SH-SY5Y (cell line): ENCODE measurements at regions not wholly inside any gene's neighbourhood (a gene's known extent, or its start where the extent isn't known, plus 50 kb on each side); places are given as distances from the start of the nearest gene placed in this dataset.

ENCODE experiments used
- GATA2 ChIP-seq: IDR thresholded peaks from 2 replicates; pipeline ENCODE4 v1.6.1; 2011; ENCODE audit warnings: mild to moderate bottlenecking, low read depth, low read length
- GATA3 ChIP-seq: IDR thresholded peaks from 2 replicates; pipeline ENCODE4 v1.6.1; 2011; ENCODE audit warnings: low read depth, mild to moderate bottlenecking, low read length, moderate library complexity

DNA sequence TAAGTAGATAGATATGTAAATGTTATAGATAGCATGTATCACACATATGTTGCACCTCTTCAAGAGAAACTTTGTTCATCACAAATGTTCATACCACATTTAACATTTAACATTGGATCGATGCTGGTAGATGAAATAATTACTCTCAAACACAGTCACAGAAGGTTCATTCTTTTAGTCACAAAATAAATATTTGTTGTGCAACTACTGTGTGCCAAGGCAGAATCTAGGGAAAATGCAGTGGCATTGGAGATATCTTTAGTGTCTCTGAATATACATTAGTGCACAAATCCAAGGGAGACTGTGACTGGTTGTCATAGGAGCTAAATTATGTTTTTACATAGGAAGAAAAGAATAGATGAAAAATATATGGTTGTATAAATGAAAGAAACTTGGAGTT, 535.7 kb downstream of the BRINP3 start:
- TF ChIP-seq GATA2 (no peak), GATA3 (no peak)
